ENCODE measurements at regions not wholly inside any gene's neighbourhood (a gene's known extent, or its start where the extent isn't known, plus 50 kb on each side); places are given as distances from the start of the nearest gene placed in this dataset.
"Not testable (repeated sequence)": the region's sequence is repeated elsewhere in the genome, so short reads cannot be mapped to it uniquely, and the experiment has no call there.

GRCh38 chr13:69234171-69234570, 873.5 kb upstream of the ATXN8OS start:
- Histone ChIP-seq H3K36me3 (ENCODE audit: insufficient read depth, low read depth, low read length) (no peaks in the 10 kb centered on the region), H3K9ac (ENCODE audit: low read depth, low read length) (peak overlapping the region; percentile 54; the same call in 1 of the 2 replicates), H3K4me3 (ENCODE audit: low read length) (peak overlapping the region; percentile 36; the same call in 1 of the 2 replicates), H3K9me3 (ENCODE audit: insufficient read depth, low read depth, low read length) (no peaks in the 10 kb centered on the region), H3K4me1 (ENCODE audit: insufficient read depth, low read length) (peaks cover 16% of the 10 kb centered on the region), H3K27ac (ENCODE audit: low read length) (peak overlapping the region; percentile 85), H3K27me3 (ENCODE audit: insufficient read depth, low read length) (no peaks in the 10 kb centered on the region)

- Histone ChIP-seq H3K9me3 (ENCODE audit: insufficient read depth, low read depth, low read length) (no peaks in the 10 kb centered on the region), H3K4me3 (ENCODE audit: low read length) (no peak overlapping the region), H3K9ac (ENCODE audit: low read depth, low read length) (no peak overlapping the region), H3K27ac (ENCODE audit: low read length) (no peak overlapping the region), H3K27me3 (ENCODE audit: insufficient read depth, low read length) (no peaks in the 10 kb centered on the region), H3K36me3 (ENCODE audit: insufficient read depth, low read depth, low read length) (no peaks in the 10 kb centered on the region), H3K4me1 (ENCODE audit: insufficient read depth, low read length) (no peaks in the 10 kb centered on the region)
These were observed 881.2 kb upstream of the ATXN8OS start for GRCh38 chr13:69226427-69226826.

GRCh38 chr13:69221633-69222498, 885.8 kb upstream of the ATXN8OS start:
- H3K9me3 ChIP-seq (ENCODE audit: insufficient read depth, low read depth, low read length); H3K27ac ChIP-seq (ENCODE audit: low read length); H3K36me3 ChIP-seq (ENCODE audit: insufficient read depth, low read depth, low read length); H3K27me3 ChIP-seq (ENCODE audit: insufficient read depth, low read length); H3K4me1 ChIP-seq (ENCODE audit: insufficient read depth, low read length); H3K9ac ChIP-seq (ENCODE audit: low read depth, low read length); H3K4me3 ChIP-seq (ENCODE audit: low read length): not testable (repeated sequence)

GRCh38 chr13:69213396-69213795, 894.2 kb upstream of the ATXN8OS start:
- Histone ChIP-seq H3K4me3 (ENCODE audit: low read length) (no peak overlapping the region), H3K27ac (ENCODE audit: low read length) (no peak overlapping the region), H3K9ac (ENCODE audit: low read depth, low read length) (no peak overlapping the region), H3K27me3 (ENCODE audit: insufficient read depth, low read length) (no peaks in the 10 kb centered on the region), H3K4me1 (ENCODE audit: insufficient read depth, low read length) (no peaks in the 10 kb centered on the region), H3K9me3 (ENCODE audit: insufficient read depth, low read depth, low read length) (no peaks in the 10 kb centered on the region), H3K36me3 (ENCODE audit: insufficient read depth, low read depth, low read length) (no peaks in the 10 kb centered on the region)

GRCh38 chr13:69204620-69205019, 903.0 kb upstream of the ATXN8OS start:
- Histone ChIP-seq H3K27me3 (ENCODE audit: insufficient read depth, low read length) (no peaks in the 10 kb centered on the region), H3K4me1 (ENCODE audit: insufficient read depth, low read length) (peaks cover 12% of the 10 kb centered on the region), H3K9me3 (ENCODE audit: insufficient read depth, low read depth, low read length) (no peaks in the 10 kb centered on the region), H3K36me3 (ENCODE audit: insufficient read depth, low read depth, low read length) (no peaks in the 10 kb centered on the region), H3K9ac (ENCODE audit: low read depth, low read length) (no peak overlapping the region), H3K27ac (ENCODE audit: low read length) (no peak overlapping the region), H3K4me3 (ENCODE audit: low read length) (no peak overlapping the region)

GRCh38 chr13:69202996-69203395, 904.6 kb upstream of the ATXN8OS start:
- H3K27me3 ChIP-seq (ENCODE audit: insufficient read depth, low read length) = no peaks in the 10 kb centered on the region
- peaks cover 14% of the 10 kb centered on the region for H3K4me1 ChIP-seq (ENCODE audit: insufficient read depth, low read length)
- H3K4me3 ChIP-seq (ENCODE audit: low read length) = no peak overlapping the region
- H3K36me3 ChIP-seq (ENCODE audit: insufficient read depth, low read depth, low read length) = no peaks in the 10 kb centered on the region
- no peak overlapping the region for H3K27ac ChIP-seq (ENCODE audit: low read length)
- H3K9ac ChIP-seq (ENCODE audit: low read depth, low read length) = no peak overlapping the region
- H3K9me3 ChIP-seq (ENCODE audit: insufficient read depth, low read depth, low read length) = no peaks in the 10 kb centered on the region

GRCh38 chr13:69199664-69200063, 908.0 kb upstream of the ATXN8OS start:
- H3K27ac ChIP-seq (ENCODE audit: low read length) = no peak overlapping the region
- H3K9me3 ChIP-seq (ENCODE audit: insufficient read depth, low read depth, low read length) = no peaks in the 10 kb centered on the region
- H3K36me3 ChIP-seq (ENCODE audit: insufficient read depth, low read depth, low read length) = no peaks in the 10 kb centered on the region
- no peak overlapping the region for H3K4me3 ChIP-seq (ENCODE audit: low read length)
- peaks cover 20% of the 10 kb centered on the region for H3K4me1 ChIP-seq (ENCODE audit: insufficient read depth, low read length)
- H3K27me3 ChIP-seq (ENCODE audit: insufficient read depth, low read length) = no peaks in the 10 kb centered on the region
- no peak overlapping the region for H3K9ac ChIP-seq (ENCODE audit: low read depth, low read length)

GRCh38 chr13:69198706-69199105, 908.9 kb upstream of the ATXN8OS start:
- Histone ChIP-seq H3K4me1 (ENCODE audit: insufficient read depth, low read length) (peaks cover 22% of the 10 kb centered on the region), H3K4me3 (ENCODE audit: low read length) (no peak overlapping the region), H3K36me3 (ENCODE audit: insufficient read depth, low read depth, low read length) (no peaks in the 10 kb centered on the region), H3K9ac (ENCODE audit: low read depth, low read length) (no peak overlapping the region), H3K9me3 (ENCODE audit: insufficient read depth, low read depth, low read length) (no peaks in the 10 kb centered on the region), H3K27me3 (ENCODE audit: insufficient read depth, low read length) (no peaks in the 10 kb centered on the region), H3K27ac (ENCODE audit: low read length) (no peak overlapping the region)

- Histone ChIP-seq H3K27ac (ENCODE audit: low read length) (no peak overlapping the region), H3K9me3 (ENCODE audit: insufficient read depth, low read depth, low read length) (no peaks in the 10 kb centered on the region), H3K4me1 (ENCODE audit: insufficient read depth, low read length) (peaks cover 8% of the 10 kb centered on the region; the same call in 1 of the 2 replicates), H3K9ac (ENCODE audit: low read depth, low read length) (no peak overlapping the region), H3K4me3 (ENCODE audit: low read length) (no peak overlapping the region), H3K36me3 (ENCODE audit: insufficient read depth, low read depth, low read length) (no peaks in the 10 kb centered on the region), H3K27me3 (ENCODE audit: insufficient read depth, low read length) (no peaks in the 10 kb centered on the region)
These were observed 913.5 kb upstream of the ATXN8OS start for GRCh38 chr13:69194130-69194529.

- Histone ChIP-seq H3K4me3 (ENCODE audit: low read length) (no peak overlapping the region), H3K9ac (ENCODE audit: low read depth, low read length) (no peak overlapping the region), H3K9me3 (ENCODE audit: insufficient read depth, low read depth, low read length) (no peaks in the 10 kb centered on the region), H3K4me1 (ENCODE audit: insufficient read depth, low read length) (no peaks in the 10 kb centered on the region), H3K27me3 (ENCODE audit: insufficient read depth, low read length) (no peaks in the 10 kb centered on the region), H3K27ac (ENCODE audit: low read length) (no peak overlapping the region), H3K36me3 (ENCODE audit: insufficient read depth, low read depth, low read length) (no peaks in the 10 kb centered on the region)
These were observed 927.6 kb upstream of the ATXN8OS start for GRCh38 chr13:69180034-69180433.

GRCh38 chr13:69178000-69178399, 929.6 kb upstream of the ATXN8OS start:
- Histone ChIP-seq H3K27me3 (ENCODE audit: insufficient read depth, low read length) (no peaks in the 10 kb centered on the region), H3K9me3 (ENCODE audit: insufficient read depth, low read depth, low read length) (no peaks in the 10 kb centered on the region), H3K9ac (ENCODE audit: low read depth, low read length) (no peak overlapping the region), H3K4me3 (ENCODE audit: low read length) (no peak overlapping the region), H3K4me1 (ENCODE audit: insufficient read depth, low read length) (peaks cover 11% of the 10 kb centered on the region), H3K36me3 (ENCODE audit: insufficient read depth, low read depth, low read length) (no peaks in the 10 kb centered on the region), H3K27ac (ENCODE audit: low read length) (no peak overlapping the region)

- Histone ChIP-seq H3K27ac (ENCODE audit: low read length) (no peak overlapping the region), H3K27me3 (ENCODE audit: insufficient read depth, low read length) (no peaks in the 10 kb centered on the region), H3K4me1 (ENCODE audit: insufficient read depth, low read length) (peaks cover 2% of the 10 kb centered on the region; the same call in 1 of the 2 replicates), H3K36me3 (ENCODE audit: insufficient read depth, low read depth, low read length) (no peaks in the 10 kb centered on the region), H3K4me3 (ENCODE audit: low read length) (no peak overlapping the region), H3K9me3 (ENCODE audit: insufficient read depth, low read depth, low read length) (no peaks in the 10 kb centered on the region), H3K9ac (ENCODE audit: low read depth, low read length) (no peak overlapping the region)
These were observed 939.2 kb upstream of the ATXN8OS start for GRCh38 chr13:69168436-69168835.
